ENCODE measurements at regions not wholly inside any gene's neighbourhood (a gene's known extent, or its start where the extent isn't known, plus 50 kb on each side); places are given as distances from the start of the nearest gene placed in this dataset.

GRCh38 chr2:33785201-33786106, 186.4 kb upstream of the FAM98A start:
- Histone ChIP-seq H3K4me3 (no peak overlapping the region), H3K27me3 (replicated peaks; ENCODE audit: insufficient read depth) (no peaks in the 10 kb centered on the region), H3K9me3 (no peaks in the 10 kb centered on the region), H3K27ac (no peak overlapping the region), H3K4me1 (replicated peaks) (no peaks in the 10 kb centered on the region), H3K36me3 (no peaks in the 10 kb centered on the region)
- DNase-seq (ENCODE audit: low spot score): no peak
- TF ChIP-seq POLR2AphosphoS5 (IDR thresholded peaks at IDR 0.05) (no peak), POLR2A (IDR thresholded peaks at IDR 0.05) (no peak), CTCF (IDR thresholded peaks at IDR 0.05) (no peak)
- WGBS: 73% methylated on average over 4 of the region's 4 CpGs
- intact Hi-C loops (cut with DNase I): no loop called here

GRCh38 chr2:33784488-33784887, 185.4 kb upstream of the FAM98A start:
- Histone ChIP-seq H3K36me3 (no peaks in the 10 kb centered on the region), H3K9me3 (no peaks in the 10 kb centered on the region), H3K4me1 (replicated peaks) (no peaks in the 10 kb centered on the region), H3K27me3 (replicated peaks; ENCODE audit: insufficient read depth) (no peaks in the 10 kb centered on the region), H3K27ac (no peak overlapping the region), H3K4me3 (no peak overlapping the region)
- TF ChIP-seq POLR2A (IDR thresholded peaks at IDR 0.05): no peak
- no peak for TF ChIP-seq POLR2AphosphoS5 (IDR thresholded peaks at IDR 0.05)
- TF ChIP-seq CTCF (IDR thresholded peaks at IDR 0.05): no peak
- WGBS: 92% methylated on average over 2 of the region's 2 CpGs
- no peak for DNase-seq (ENCODE audit: low spot score)
- intact Hi-C loops (cut with DNase I): no loop called here

- intact Hi-C loops (cut with DNase I): no loop called here
- no peaks in the 10 kb centered on the region for H3K4me1 ChIP-seq (replicated peaks)
- DNase-seq (ENCODE audit: low spot score): peak; percentile 36
- 38% methylated on average over 8 of the region's 8 CpGs for WGBS
- no peak for TF ChIP-seq CTCF (IDR thresholded peaks at IDR 0.05)
- TF ChIP-seq POLR2AphosphoS5 (IDR thresholded peaks at IDR 0.05): peak; percentile 48
- no peak for TF ChIP-seq POLR2A (IDR thresholded peaks at IDR 0.05)
- H3K9me3 ChIP-seq: no peaks in the 10 kb centered on the region
- H3K27ac ChIP-seq: peak overlapping the region in 1 of 2 donors; percentile 26
- H3K4me3 ChIP-seq: no peak overlapping the region
- no peaks in the 10 kb centered on the region for H3K36me3 ChIP-seq
- no peaks in the 10 kb centered on the region for H3K27me3 ChIP-seq (replicated peaks; ENCODE audit: insufficient read depth)
Observed at GRCh38 chr2:33782395-33783230, 183.5 kb upstream of the FAM98A start.

- Histone ChIP-seq H3K27me3 (replicated peaks; ENCODE audit: insufficient read depth) (no peaks in the 10 kb centered on the region), H3K27ac (no peak overlapping the region), H3K9me3 (no peaks in the 10 kb centered on the region), H3K4me3 (no peak overlapping the region), H3K36me3 (no peaks in the 10 kb centered on the region), H3K4me1 (replicated peaks) (no peaks in the 10 kb centered on the region)
- DNase-seq (ENCODE audit: low spot score): no peak
- intact Hi-C loops (cut with DNase I): no loop called here
- TF ChIP-seq POLR2AphosphoS5 (IDR thresholded peaks at IDR 0.05): no peak
- WGBS: 90% methylated on average over 3 of the region's 3 CpGs
Observed at GRCh38 chr2:33777786-33778185, 178.7 kb upstream of the FAM98A start.

- no peak for DNase-seq (ENCODE audit: low spot score)
- WGBS: 98% methylated on average over 20 of the region's 21 CpGs
- Histone ChIP-seq H3K36me3 (no peaks in the 10 kb centered on the region), H3K9me3 (no peaks in the 10 kb centered on the region), H3K27ac (no peak overlapping the region), H3K4me1 (replicated peaks) (no peaks in the 10 kb centered on the region), H3K4me3 (no peak overlapping the region), H3K27me3 (replicated peaks; ENCODE audit: insufficient read depth) (no peaks in the 10 kb centered on the region)
- intact Hi-C loops (cut with DNase I): no loop called here
- no peak for TF ChIP-seq CTCF (IDR thresholded peaks at IDR 0.05)
- no peak for TF ChIP-seq POLR2AphosphoS5 (IDR thresholded peaks at IDR 0.05)
Observed at GRCh38 chr2:33775306-33775705, 176.2 kb upstream of the FAM98A start.

All from prostate gland (tissue), 2 donors.